Fibroblast of skin of abdomen (primary cell): ENCODE measurements at regions not wholly inside any gene's neighbourhood (a gene's known extent, or its start where the extent isn't known, plus 50 kb on each side); places are given as distances from the start of the nearest gene placed in this dataset.
"Not testable (repeated sequence)": the region's sequence is repeated elsewhere in the genome, so short reads cannot be mapped to it uniquely, and the experiment has no call there.

Source experiments
- DNase-seq: peaks from one replicate; pipeline ENCODE4 v3.0.0-alpha.2; 2013

- DNase-seq, result not testable (repeated sequence)
Measured at GRCh38 chr4:3586596-3586995, 54.4 kb upstream of the LRPAP1 start.

GRCh38 chr4:3585567-3585966 lies 53.3 kb upstream of the LRPAP1 start:
- not testable (repeated sequence) for DNase-seq

DNA sequence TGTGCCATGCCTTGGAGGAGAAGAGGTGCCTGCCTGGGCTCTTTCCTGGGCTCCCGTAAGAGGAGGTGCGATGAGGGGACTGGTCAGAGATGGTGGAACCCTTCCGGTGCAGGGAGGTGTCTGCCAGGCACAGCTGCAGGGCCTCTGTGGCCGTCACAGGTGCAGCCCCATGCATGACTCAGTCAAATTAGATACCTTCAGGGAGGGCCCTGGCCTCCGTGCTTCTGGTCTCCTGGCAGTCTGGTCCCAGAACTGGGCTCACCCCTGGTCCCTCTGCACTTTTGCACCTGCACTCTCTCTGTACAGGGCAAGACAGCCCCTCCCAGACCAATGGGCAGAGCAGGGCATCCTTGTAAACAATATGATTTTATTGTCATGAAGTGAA lies 49.9 kb upstream of the LRPAP1 start:
- no peak for DNase-seq
